ENCODE measurements at regions not wholly inside any gene's neighbourhood (a gene's known extent, or its start where the extent isn't known, plus 50 kb on each side); places are given as distances from the start of the nearest gene placed in this dataset.

GRCh38 chr3:45321607-45322391, 66.6 kb upstream of the LARS2 start:
- Histone ChIP-seq H2BK120ac (ENCODE audit: insufficient read depth, low read length, poor library complexity) (no peak overlapping the region), H2AFZ (ENCODE audit: insufficient read depth, low read length, poor library complexity) (no peak overlapping the region), H3K4me3 (ENCODE audit: low read depth, low read length) (no peak overlapping the region), H2BK12ac (ENCODE audit: low read length) (no peak overlapping the region), H3K14ac (ENCODE audit: low read length) (no peak overlapping the region), H3K4me2 (ENCODE audit: low read length) (no peak overlapping the region), H3K79me1 (ENCODE audit: low read length) (no peaks in the 10 kb centered on the region), H4K12ac (ENCODE audit: low read depth, low read length) (no peak overlapping the region), H3K18ac (ENCODE audit: low read length) (no peak overlapping the region), H3K27ac (ENCODE audit: low read depth, low read length) (no peak overlapping the region), H3K4me1 (ENCODE audit: control insufficient read depth in 1 of 2, insufficient read depth in 2 of 2, low read length in 2 of 2) (no peaks in the 10 kb centered on the region), H3K23ac (ENCODE audit: low read length) (no peak overlapping the region), H3K4ac (ENCODE audit: low read depth, low read length) (no peak overlapping the region), H4K91ac (ENCODE audit: low read depth, low read length) (no peak overlapping the region), H3K27me3 (ENCODE audit: insufficient read depth, low read length) (no peaks in the 10 kb centered on the region), H3K9ac (ENCODE audit: low read length) (no peak overlapping the region), H2BK5ac (ENCODE audit: low read depth, low read length, poor library complexity) (no peak overlapping the region), H2AK5ac (ENCODE audit: low read length) (no peak overlapping the region), H4K8ac (ENCODE audit: low read depth, low read length) (no peak overlapping the region), H3K36me3 (ENCODE audit: control insufficient read depth in 1 of 2, insufficient read depth in 2 of 2, low read length in 2 of 2) (no peaks in the 10 kb centered on the region), H3K79me2 (ENCODE audit: control insufficient read depth, insufficient read depth, low read length, poor library complexity) (no peaks in the 10 kb centered on the region), H3K9me3 (ENCODE audit: insufficient read depth, low read depth, low read length) (no peaks in the 10 kb centered on the region)
- DNase-seq: no peak
- WGBS (ENCODE audit: extremely low coverage, insufficient coverage, insufficient read length): no CpG with 5 or more reads among the region's 11 CpGs

GRCh38 chr3:45322616-45323015, 65.8 kb upstream of the LARS2 start:
- Histone ChIP-seq H2BK120ac (ENCODE audit: insufficient read depth, low read length, poor library complexity) (no peak overlapping the region), H3K9ac (ENCODE audit: low read length) (no peak overlapping the region), H3K9me3 (ENCODE audit: insufficient read depth, low read depth, low read length) (no peaks in the 10 kb centered on the region), H4K8ac (ENCODE audit: low read depth, low read length) (no peak overlapping the region), H2BK5ac (ENCODE audit: low read depth, low read length, poor library complexity) (no peak overlapping the region), H3K4me2 (ENCODE audit: low read length) (no peak overlapping the region), H4K12ac (ENCODE audit: low read depth, low read length) (no peak overlapping the region), H2AFZ (ENCODE audit: insufficient read depth, low read length, poor library complexity) (no peak overlapping the region), H3K4me1 (ENCODE audit: control insufficient read depth in 1 of 2, insufficient read depth in 2 of 2, low read length in 2 of 2) (no peaks in the 10 kb centered on the region), H4K91ac (ENCODE audit: low read depth, low read length) (no peak overlapping the region), H2AK5ac (ENCODE audit: low read length) (no peak overlapping the region), H3K14ac (ENCODE audit: low read length) (no peak overlapping the region), H3K4ac (ENCODE audit: low read depth, low read length) (no peak overlapping the region), H3K27ac (ENCODE audit: low read depth, low read length) (no peak overlapping the region), H3K36me3 (ENCODE audit: control insufficient read depth in 1 of 2, insufficient read depth in 2 of 2, low read length in 2 of 2) (no peaks in the 10 kb centered on the region), H3K79me2 (ENCODE audit: control insufficient read depth, insufficient read depth, low read length, poor library complexity) (no peaks in the 10 kb centered on the region), H2BK12ac (ENCODE audit: low read length) (no peak overlapping the region), H3K4me3 (ENCODE audit: low read depth, low read length) (no peak overlapping the region), H3K79me1 (ENCODE audit: low read length) (no peaks in the 10 kb centered on the region), H3K27me3 (ENCODE audit: insufficient read depth, low read length) (no peaks in the 10 kb centered on the region), H3K18ac (ENCODE audit: low read length) (no peak overlapping the region), H3K23ac (ENCODE audit: low read length) (no peak overlapping the region)
- WGBS (ENCODE audit: extremely low coverage, insufficient coverage, insufficient read length): no CpG with 5 or more reads among the region's 4 CpGs
- DNase-seq: no peak

GRCh38 chr3:45325676-45326075, 62.7 kb upstream of the LARS2 start:
- H2AFZ ChIP-seq (ENCODE audit: insufficient read depth, low read length, poor library complexity): no peak overlapping the region
- no peaks in the 10 kb centered on the region for H3K36me3 ChIP-seq (ENCODE audit: control insufficient read depth in 1 of 2, insufficient read depth in 2 of 2, low read length in 2 of 2)
- no peak overlapping the region for H2AK5ac ChIP-seq (ENCODE audit: low read length)
- no peak overlapping the region for H2BK12ac ChIP-seq (ENCODE audit: low read length)
- no peak overlapping the region for H4K12ac ChIP-seq (ENCODE audit: low read depth, low read length)
- H3K4me1 ChIP-seq (ENCODE audit: control insufficient read depth in 1 of 2, insufficient read depth in 2 of 2, low read length in 2 of 2): no peaks in the 10 kb centered on the region
- H2BK120ac ChIP-seq (ENCODE audit: insufficient read depth, low read length, poor library complexity): no peak overlapping the region
- no peak overlapping the region for H2BK5ac ChIP-seq (ENCODE audit: low read depth, low read length, poor library complexity)
- no peaks in the 10 kb centered on the region for H3K79me2 ChIP-seq (ENCODE audit: control insufficient read depth, insufficient read depth, low read length, poor library complexity)
- H3K4me3 ChIP-seq (ENCODE audit: low read depth, low read length): no peak overlapping the region
- H3K4me2 ChIP-seq (ENCODE audit: low read length): no peak overlapping the region
- H4K91ac ChIP-seq (ENCODE audit: low read depth, low read length): no peak overlapping the region
- no peaks in the 10 kb centered on the region for H3K9me3 ChIP-seq (ENCODE audit: insufficient read depth, low read depth, low read length)
- H3K18ac ChIP-seq (ENCODE audit: low read length): no peak overlapping the region
- no peaks in the 10 kb centered on the region for H3K27me3 ChIP-seq (ENCODE audit: insufficient read depth, low read length)
- no peak overlapping the region for H4K8ac ChIP-seq (ENCODE audit: low read depth, low read length)
- no peak overlapping the region for H3K27ac ChIP-seq (ENCODE audit: low read depth, low read length)
- no peak for DNase-seq
- no peaks in the 10 kb centered on the region for H3K79me1 ChIP-seq (ENCODE audit: low read length)
- H3K14ac ChIP-seq (ENCODE audit: low read length): no peak overlapping the region
- H3K23ac ChIP-seq (ENCODE audit: low read length): no peak overlapping the region
- H3K9ac ChIP-seq (ENCODE audit: low read length): no peak overlapping the region
- H3K4ac ChIP-seq (ENCODE audit: low read depth, low read length): no peak overlapping the region
- no CpG with 5 or more reads among the region's 4 CpGs for WGBS (ENCODE audit: extremely low coverage, insufficient coverage, insufficient read length)

- Histone ChIP-seq H2BK120ac (ENCODE audit: insufficient read depth, low read length, poor library complexity) (no peak overlapping the region), H4K91ac (ENCODE audit: low read depth, low read length) (no peak overlapping the region), H3K18ac (ENCODE audit: low read length) (no peak overlapping the region), H3K9ac (ENCODE audit: low read length) (no peak overlapping the region), H3K4me3 (ENCODE audit: low read depth, low read length) (no peak overlapping the region), H3K4me1 (ENCODE audit: control insufficient read depth in 1 of 2, insufficient read depth in 2 of 2, low read length in 2 of 2) (no peaks in the 10 kb centered on the region), H3K14ac (ENCODE audit: low read length) (no peak overlapping the region), H2BK12ac (ENCODE audit: low read length) (no peak overlapping the region), H3K27ac (ENCODE audit: low read depth, low read length) (no peak overlapping the region), H4K8ac (ENCODE audit: low read depth, low read length) (no peak overlapping the region), H2AFZ (ENCODE audit: insufficient read depth, low read length, poor library complexity) (no peak overlapping the region), H4K12ac (ENCODE audit: low read depth, low read length) (no peak overlapping the region), H3K79me2 (ENCODE audit: control insufficient read depth, insufficient read depth, low read length, poor library complexity) (no peaks in the 10 kb centered on the region), H3K4me2 (ENCODE audit: low read length) (no peak overlapping the region), H3K79me1 (ENCODE audit: low read length) (no peaks in the 10 kb centered on the region), H3K27me3 (ENCODE audit: insufficient read depth, low read length) (no peaks in the 10 kb centered on the region), H3K23ac (ENCODE audit: low read length) (no peak overlapping the region), H2BK5ac (ENCODE audit: low read depth, low read length, poor library complexity) (no peak overlapping the region), H3K9me3 (ENCODE audit: insufficient read depth, low read depth, low read length) (peaks cover 2% of the 10 kb centered on the region), H3K36me3 (ENCODE audit: control insufficient read depth in 1 of 2, insufficient read depth in 2 of 2, low read length in 2 of 2) (no peaks in the 10 kb centered on the region), H3K4ac (ENCODE audit: low read depth, low read length) (no peak overlapping the region), H2AK5ac (ENCODE audit: low read length) (no peak overlapping the region)
- no peak for DNase-seq
- no CpG with 5 or more reads among the region's 8 CpGs for WGBS (ENCODE audit: extremely low coverage, insufficient coverage, insufficient read length)
Observed at GRCh38 chr3:45329761-45330305, 58.5 kb upstream of the LARS2 start.
